ENCODE measurements at regions not wholly inside any gene's neighbourhood (a gene's known extent, or its start where the extent isn't known, plus 50 kb on each side); places are given as distances from the start of the nearest gene placed in this dataset.

GRCh38 chr4:89486673-89487072, 179.1 kb upstream of the GPRIN3 start:
- Histone ChIP-seq H3K4me1 (ENCODE audit: control insufficient read depth in 2 of 2, insufficient read depth in 1 of 2, low read depth in 1 of 2, low read length in 2 of 2) (no peaks in the 10 kb centered on the region), H2AK5ac (ENCODE audit: low read depth, low read length) (no peak overlapping the region), H3K4me3 (ENCODE audit: low read length in 2 of 2) (no peak overlapping the region), H4K8ac (ENCODE audit: low read depth, low read length) (no peak overlapping the region), H3K23ac (ENCODE audit: low read depth, low read length, poor library complexity) (no peak overlapping the region), H3K79me1 (ENCODE audit: low read depth, low read length) (no peaks in the 10 kb centered on the region), H3K4ac (ENCODE audit: low read length) (no peak overlapping the region), H3K14ac (ENCODE audit: low read length) (no peak overlapping the region), H2AFZ (ENCODE audit: low read length) (no peak overlapping the region), H3K27ac (replicated peaks; ENCODE audit: low read length) (no peak overlapping the region), H3K18ac (ENCODE audit: low read length) (no peak overlapping the region), H3K36me3 (replicated peaks in 1 of 2; ENCODE audit: control insufficient read depth in 2 of 2, insufficient read depth in 2 of 2, low read length in 2 of 2) (no peaks in the 10 kb centered on the region), H4K91ac (ENCODE audit: low read depth, low read length, poor library complexity) (no peak overlapping the region), H3K9ac (ENCODE audit: low read depth, low read length, poor library complexity) (no peak overlapping the region), H2BK12ac (ENCODE audit: low read length) (no peak overlapping the region), H2BK120ac (ENCODE audit: low read depth, low read length) (no peak overlapping the region), H2BK5ac (ENCODE audit: low read length) (no peak overlapping the region), H3K27me3 (ENCODE audit: control insufficient read depth in 3 of 3, insufficient read depth in 3 of 3, low read depth in 1 of 3, low read length in 3 of 3) (no peaks in the 10 kb centered on the region), H2BK15ac (ENCODE audit: low read length) (no peak overlapping the region), H3K4me2 (ENCODE audit: insufficient read depth, low read length, poor library complexity, severe bottlenecking) (no peak overlapping the region), H3K9me3 (replicated peaks in 1 of 2; ENCODE audit: control insufficient read depth in 2 of 2, insufficient read depth in 1 of 2, low read depth in 1 of 2, low read length in 2 of 2) (no peaks in the 10 kb centered on the region)
- no peak for DNase-seq (ENCODE audit: low spot score)

DNA sequence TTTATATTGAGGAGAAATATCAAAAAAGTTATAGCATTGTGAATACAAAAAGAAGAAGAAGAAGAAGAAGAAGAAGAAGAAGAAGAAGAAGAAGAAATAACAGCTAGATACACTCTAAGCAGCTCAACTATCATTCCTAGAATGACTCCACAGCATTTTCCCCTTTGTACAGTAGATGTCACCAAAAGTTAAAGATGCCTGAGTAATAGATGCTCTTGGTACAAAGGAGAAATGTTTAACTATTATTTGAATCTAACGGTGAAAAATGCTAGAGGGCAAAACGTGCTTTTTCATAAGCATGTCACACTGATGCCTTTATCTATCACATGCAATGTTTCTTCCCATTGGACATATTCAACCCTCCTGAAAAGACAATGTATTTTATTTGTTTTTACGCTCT, 178.4 kb upstream of the GPRIN3 start:
- WGBS, 2 donors (ENCODE audit: extremely low coverage in 2 of 2, insufficient read length in 2 of 2, insufficient replicate concordance in 1 of 2): no CpG with 5 or more reads among the region's 3 CpGs
- Histone ChIP-seq H2AK5ac (ENCODE audit: low read depth, low read length) (no peak overlapping the region), H3K4me3 (ENCODE audit: low read length in 2 of 2) (no peak overlapping the region), H3K79me1 (ENCODE audit: low read depth, low read length) (no peaks in the 10 kb centered on the region), H3K18ac (ENCODE audit: low read length) (no peak overlapping the region), H3K36me3 (replicated peaks in 1 of 2; ENCODE audit: control insufficient read depth in 2 of 2, insufficient read depth in 2 of 2, low read length in 2 of 2) (no peaks in the 10 kb centered on the region), H3K4me2 (ENCODE audit: insufficient read depth, low read length, poor library complexity, severe bottlenecking) (no peak overlapping the region), H2BK120ac (ENCODE audit: low read depth, low read length) (no peak overlapping the region), H2BK12ac (ENCODE audit: low read length) (no peak overlapping the region), H3K27ac (replicated peaks; ENCODE audit: low read length) (no peak overlapping the region), H2BK5ac (ENCODE audit: low read length) (no peak overlapping the region), H3K4ac (ENCODE audit: low read length) (no peak overlapping the region), H3K9me3 (replicated peaks in 1 of 2; ENCODE audit: control insufficient read depth in 2 of 2, insufficient read depth in 1 of 2, low read depth in 1 of 2, low read length in 2 of 2) (no peaks in the 10 kb centered on the region), H3K9ac (ENCODE audit: low read depth, low read length, poor library complexity) (no peak overlapping the region), H4K91ac (ENCODE audit: low read depth, low read length, poor library complexity) (no peak overlapping the region), H3K4me1 (ENCODE audit: control insufficient read depth in 2 of 2, insufficient read depth in 1 of 2, low read depth in 1 of 2, low read length in 2 of 2) (no peaks in the 10 kb centered on the region), H4K8ac (ENCODE audit: low read depth, low read length) (no peak overlapping the region), H3K27me3 (ENCODE audit: control insufficient read depth in 3 of 3, insufficient read depth in 3 of 3, low read depth in 1 of 3, low read length in 3 of 3) (no peaks in the 10 kb centered on the region), H2BK15ac (ENCODE audit: low read length) (no peak overlapping the region), H3K14ac (ENCODE audit: low read length) (no peak overlapping the region), H2AFZ (ENCODE audit: low read length) (no peak overlapping the region), H3K23ac (ENCODE audit: low read depth, low read length, poor library complexity) (no peak overlapping the region)
- DNase-seq (ENCODE audit: low spot score): no peak

DNA sequence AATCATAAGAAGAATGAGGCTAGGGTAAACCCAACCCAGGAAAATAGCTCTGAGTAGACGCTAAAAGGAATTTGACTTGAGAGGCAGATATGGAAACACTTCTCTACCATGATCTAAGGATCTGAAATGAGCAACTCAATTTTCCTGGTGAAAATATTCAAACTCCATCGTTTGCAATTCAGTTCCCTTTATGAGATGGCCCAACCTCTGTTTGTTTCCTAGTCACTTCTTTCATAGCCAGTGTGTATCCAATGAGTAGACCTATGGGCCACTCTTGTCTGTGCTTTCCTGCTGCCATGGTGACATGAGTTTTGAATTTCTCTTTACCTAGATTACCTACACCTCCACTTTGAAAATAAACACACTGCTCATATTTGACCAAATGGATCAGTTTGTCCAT, 176.2 kb upstream of the GPRIN3 start:
- no peak overlapping the region for H3K4me3 ChIP-seq (ENCODE audit: low read length in 2 of 2)
- no peaks in the 10 kb centered on the region for H3K9me3 ChIP-seq (replicated peaks in 1 of 2; ENCODE audit: control insufficient read depth in 2 of 2, insufficient read depth in 1 of 2, low read depth in 1 of 2, low read length in 2 of 2)
- H2AFZ ChIP-seq (ENCODE audit: low read length): no peak overlapping the region
- no peak overlapping the region for H2AK5ac ChIP-seq (ENCODE audit: low read depth, low read length)
- H4K8ac ChIP-seq (ENCODE audit: low read depth, low read length): no peak overlapping the region
- no peak overlapping the region for H3K23ac ChIP-seq (ENCODE audit: low read depth, low read length, poor library complexity)
- no peaks in the 10 kb centered on the region for H3K4me1 ChIP-seq (ENCODE audit: control insufficient read depth in 2 of 2, insufficient read depth in 1 of 2, low read depth in 1 of 2, low read length in 2 of 2)
- no peak overlapping the region for H4K91ac ChIP-seq (ENCODE audit: low read depth, low read length, poor library complexity)
- H3K79me1 ChIP-seq (ENCODE audit: low read depth, low read length): no peaks in the 10 kb centered on the region
- no peaks in the 10 kb centered on the region for H3K27me3 ChIP-seq (ENCODE audit: control insufficient read depth in 3 of 3, insufficient read depth in 3 of 3, low read depth in 1 of 3, low read length in 3 of 3)
- H2BK12ac ChIP-seq (ENCODE audit: low read length): no peak overlapping the region
- no peak overlapping the region for H3K14ac ChIP-seq (ENCODE audit: low read length)
- H2BK15ac ChIP-seq (ENCODE audit: low read length): no peak overlapping the region
- no peak overlapping the region for H3K4ac ChIP-seq (ENCODE audit: low read length)
- no peak overlapping the region for H3K4me2 ChIP-seq (ENCODE audit: insufficient read depth, low read length, poor library complexity, severe bottlenecking)
- no CpG with 5 or more reads among the region's 2 CpGs for WGBS, 2 donors (ENCODE audit: extremely low coverage in 2 of 2, insufficient read length in 2 of 2, insufficient replicate concordance in 1 of 2)
- DNase-seq (ENCODE audit: low spot score): no peak
- H2BK120ac ChIP-seq (ENCODE audit: low read depth, low read length): no peak overlapping the region
- H3K27ac ChIP-seq (replicated peaks; ENCODE audit: low read length): no peak overlapping the region
- H3K18ac ChIP-seq (ENCODE audit: low read length): no peak overlapping the region
- H3K36me3 ChIP-seq (replicated peaks in 1 of 2; ENCODE audit: control insufficient read depth in 2 of 2, insufficient read depth in 2 of 2, low read length in 2 of 2): no peaks in the 10 kb centered on the region
- H3K9ac ChIP-seq (ENCODE audit: low read depth, low read length, poor library complexity): no peak overlapping the region
- no peak overlapping the region for H2BK5ac ChIP-seq (ENCODE audit: low read length)

DNA sequence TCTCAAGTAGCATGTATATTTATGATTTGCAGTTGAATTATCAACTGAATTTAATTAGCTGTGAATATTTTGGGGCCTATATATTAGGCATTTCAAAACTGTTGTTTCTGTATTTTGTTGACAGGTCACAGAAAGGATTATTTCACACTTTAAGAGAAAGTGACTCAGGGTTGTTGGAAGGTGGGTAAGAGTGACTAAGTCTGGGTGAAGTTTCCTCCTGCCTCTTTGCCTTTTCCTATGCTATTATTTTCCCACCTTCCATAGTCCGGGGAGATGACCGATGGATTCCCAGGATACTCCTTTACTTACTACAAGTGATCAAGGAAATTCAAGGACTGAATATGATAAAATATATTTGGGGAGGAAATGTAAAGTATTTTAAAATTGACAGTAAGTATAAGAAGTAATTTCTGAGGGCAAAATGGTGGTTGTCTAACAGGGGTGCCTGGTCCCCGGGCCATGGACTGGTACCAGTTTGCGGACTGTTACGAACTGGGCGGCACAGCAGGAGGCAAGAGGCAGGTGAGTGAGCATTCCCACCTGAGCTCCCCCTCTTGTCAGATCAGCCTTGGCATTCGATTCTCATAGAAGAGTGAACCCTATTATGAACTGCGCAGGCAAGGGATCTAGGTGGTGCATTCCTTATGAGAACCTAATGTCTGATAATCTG, 175.5 kb upstream of the GPRIN3 start:
- no peak overlapping the region for H2AFZ ChIP-seq (ENCODE audit: low read length)
- no peaks in the 10 kb centered on the region for H3K36me3 ChIP-seq (replicated peaks in 1 of 2; ENCODE audit: control insufficient read depth in 2 of 2, insufficient read depth in 2 of 2, low read length in 2 of 2)
- no peak overlapping the region for H3K9ac ChIP-seq (ENCODE audit: low read depth, low read length, poor library complexity)
- H3K4me2 ChIP-seq (ENCODE audit: insufficient read depth, low read length, poor library complexity, severe bottlenecking): no peak overlapping the region
- no peak overlapping the region for H3K18ac ChIP-seq (ENCODE audit: low read length)
- H3K9me3 ChIP-seq (replicated peaks in 1 of 2; ENCODE audit: control insufficient read depth in 2 of 2, insufficient read depth in 1 of 2, low read depth in 1 of 2, low read length in 2 of 2): no peaks in the 10 kb centered on the region
- H2AK5ac ChIP-seq (ENCODE audit: low read depth, low read length): no peak overlapping the region
- no CpG with 5 or more reads among the region's 8 CpGs for WGBS, 2 donors (ENCODE audit: extremely low coverage in 2 of 2, insufficient read length in 2 of 2, insufficient replicate concordance in 1 of 2)
- no peak overlapping the region for H3K4me3 ChIP-seq (ENCODE audit: low read length in 2 of 2)
- H3K4ac ChIP-seq (ENCODE audit: low read length): no peak overlapping the region
- no peak overlapping the region for H3K23ac ChIP-seq (ENCODE audit: low read depth, low read length, poor library complexity)
- H3K27me3 ChIP-seq (ENCODE audit: control insufficient read depth in 3 of 3, insufficient read depth in 3 of 3, low read depth in 1 of 3, low read length in 3 of 3): no peaks in the 10 kb centered on the region
- no peak overlapping the region for H4K91ac ChIP-seq (ENCODE audit: low read depth, low read length, poor library complexity)
- H2BK15ac ChIP-seq (ENCODE audit: low read length): no peak overlapping the region
- H4K8ac ChIP-seq (ENCODE audit: low read depth, low read length): no peak overlapping the region
- no peak overlapping the region for H3K14ac ChIP-seq (ENCODE audit: low read length)
- no peak overlapping the region for H2BK120ac ChIP-seq (ENCODE audit: low read depth, low read length)
- H3K79me1 ChIP-seq (ENCODE audit: low read depth, low read length): no peaks in the 10 kb centered on the region
- no peak overlapping the region for H3K27ac ChIP-seq (replicated peaks; ENCODE audit: low read length)
- DNase-seq (ENCODE audit: low spot score): no peak
- no peak overlapping the region for H2BK12ac ChIP-seq (ENCODE audit: low read length)
- H2BK5ac ChIP-seq (ENCODE audit: low read length): no peak overlapping the region
- H3K4me1 ChIP-seq (ENCODE audit: control insufficient read depth in 2 of 2, insufficient read depth in 1 of 2, low read depth in 1 of 2, low read length in 2 of 2): no peaks in the 10 kb centered on the region

Measured in neuronal stem cell (in vitro differentiated cells).